ENCODE measurements at regions not wholly inside any gene's neighbourhood (a gene's known extent, or its start where the extent isn't known, plus 50 kb on each side); places are given as distances from the start of the nearest gene placed in this dataset.

GRCh38 chr10:37713642-37714041, 143.8 kb downstream of the ZNF248 start:
- CTCF ChIA-PET = no interaction called here

GRCh38 chr10:37713132-37713501, 144.3 kb downstream of the ZNF248 start:
- Histone ChIP-seq H3K36me3 (ENCODE audit: control insufficient read depth, insufficient read depth, low read length) (no peaks in the 10 kb centered on the region), H3K9me3 (peaks cover 5% of the 10 kb centered on the region; the same call in 1 of the 2 replicates)

More at GRCh38 chr10:37713642-37714041, 143.8 kb downstream of the ZNF248 start:
- DNase-seq = no peak
- no TSS peak for BruUV-seq (replicated peaks)
- no peaks in the 10 kb centered on the region for H3K36me3 Mint-ChIP-seq (ENCODE audit: insufficient read depth, unreplicated experiment)
- no peak for TF ChIP-seq CTCF (IDR thresholded peaks at IDR 0.05; ENCODE audit: insufficient read depth in 1 of 2, low read depth in 1 of 2, low read length in 1 of 2, severe bottlenecking in 1 of 2, unreplicated experiment in 1 of 2)
- H3K27me3 Mint-ChIP-seq (ENCODE audit: insufficient read depth, unreplicated experiment) = no peaks in the 10 kb centered on the region
- no peaks in the 10 kb centered on the region for H3K4me1 Mint-ChIP-seq (ENCODE audit: low read depth, unreplicated experiment)
- POLR2A ChIA-PET = no interaction called here
- peaks cover 29% of the 10 kb centered on the region for H3K9me3 Mint-ChIP-seq (ENCODE audit: unreplicated experiment)
- Histone ChIP-seq H3K9me3 (peaks cover 8% of the 10 kb centered on the region; the same call in 1 of the 2 replicates), H3K27me3 (replicated peaks; ENCODE audit: control insufficient read depth, insufficient read depth, low read length) (no peaks in the 10 kb centered on the region), H3K4me3 (ENCODE audit: low read depth, low read length) (no peak overlapping the region), H3K4me1 (no peaks in the 10 kb centered on the region), H3K36me3 (ENCODE audit: control insufficient read depth, insufficient read depth, low read length) (no peaks in the 10 kb centered on the region)
- no peak overlapping the region for H3K4me3 Mint-ChIP-seq (ENCODE audit: unreplicated experiment)
- intact Hi-C loops (cut with micrococcal nuclease; ENCODE audit: unreplicated experiment) = no loop called here
- H3K27ac Mint-ChIP-seq (ENCODE audit: unreplicated experiment) = no peak overlapping the region

GRCh38 chr10:37712489-37713131, 144.8 kb downstream of the ZNF248 start:
- Histone ChIP-seq H3K36me3 (ENCODE audit: control insufficient read depth, insufficient read depth, low read length) (no peaks in the 10 kb centered on the region), H3K9me3 (peaks cover 5% of the 10 kb centered on the region; the same call in 1 of the 2 replicates), H3K27me3 (replicated peaks; ENCODE audit: control insufficient read depth, insufficient read depth, low read length) (no peaks in the 10 kb centered on the region), H3K4me1 (no peaks in the 10 kb centered on the region), H3K4me3 (ENCODE audit: low read depth, low read length) (no peak overlapping the region)
- H3K9me3 Mint-ChIP-seq (ENCODE audit: unreplicated experiment) = peaks cover 19% of the 10 kb centered on the region
- BruUV-seq (replicated peaks) = no TSS peak
- H3K27me3 Mint-ChIP-seq (ENCODE audit: insufficient read depth, unreplicated experiment) = no peaks in the 10 kb centered on the region
- no peak overlapping the region for H3K27ac Mint-ChIP-seq (ENCODE audit: unreplicated experiment)
- DNase-seq = no peak
- POLR2A ChIA-PET = no interaction called here
- no peak overlapping the region for H3K4me3 Mint-ChIP-seq (ENCODE audit: unreplicated experiment)
- no peaks in the 10 kb centered on the region for H3K36me3 Mint-ChIP-seq (ENCODE audit: insufficient read depth, unreplicated experiment)
- no peak for TF ChIP-seq CTCF (IDR thresholded peaks at IDR 0.05; ENCODE audit: insufficient read depth in 1 of 2, low read depth in 1 of 2, low read length in 1 of 2, severe bottlenecking in 1 of 2, unreplicated experiment in 1 of 2)
- intact Hi-C loops (cut with micrococcal nuclease; ENCODE audit: unreplicated experiment) = no loop called here
- CTCF ChIA-PET = no interaction called here
- H3K4me1 Mint-ChIP-seq (ENCODE audit: low read depth, unreplicated experiment) = no peaks in the 10 kb centered on the region

More at GRCh38 chr10:37713132-37713501, 144.3 kb downstream of the ZNF248 start:
- Histone ChIP-seq H3K27me3 (replicated peaks; ENCODE audit: control insufficient read depth, insufficient read depth, low read length) (no peaks in the 10 kb centered on the region), H3K4me3 (ENCODE audit: low read depth, low read length) (no peak overlapping the region), H3K4me1 (no peaks in the 10 kb centered on the region)
- intact Hi-C loops (cut with micrococcal nuclease; ENCODE audit: unreplicated experiment) = no loop called here
- Mint-ChIP-seq H3K27me3 (ENCODE audit: insufficient read depth, unreplicated experiment) (no peaks in the 10 kb centered on the region), H3K9me3 (ENCODE audit: unreplicated experiment) (peaks cover 24% of the 10 kb centered on the region), H3K36me3 (ENCODE audit: insufficient read depth, unreplicated experiment) (no peaks in the 10 kb centered on the region), H3K4me3 (ENCODE audit: unreplicated experiment) (no peak overlapping the region), H3K27ac (ENCODE audit: unreplicated experiment) (no peak overlapping the region), H3K4me1 (ENCODE audit: low read depth, unreplicated experiment) (no peaks in the 10 kb centered on the region)
- ChIA-PET CTCF (no interaction called here), POLR2A (no interaction called here)
- no peak for TF ChIP-seq CTCF (IDR thresholded peaks at IDR 0.05; ENCODE audit: insufficient read depth in 1 of 2, low read depth in 1 of 2, low read length in 1 of 2, severe bottlenecking in 1 of 2, unreplicated experiment in 1 of 2)
- no TSS peak for BruUV-seq (replicated peaks)
- DNase-seq = no peak

All from Caco-2 (cell line).